ENCODE measurements at regions not wholly inside any gene's neighbourhood (a gene's known extent, or its start where the extent isn't known, plus 50 kb on each side); places are given as distances from the start of the nearest gene placed in this dataset.

DNA sequence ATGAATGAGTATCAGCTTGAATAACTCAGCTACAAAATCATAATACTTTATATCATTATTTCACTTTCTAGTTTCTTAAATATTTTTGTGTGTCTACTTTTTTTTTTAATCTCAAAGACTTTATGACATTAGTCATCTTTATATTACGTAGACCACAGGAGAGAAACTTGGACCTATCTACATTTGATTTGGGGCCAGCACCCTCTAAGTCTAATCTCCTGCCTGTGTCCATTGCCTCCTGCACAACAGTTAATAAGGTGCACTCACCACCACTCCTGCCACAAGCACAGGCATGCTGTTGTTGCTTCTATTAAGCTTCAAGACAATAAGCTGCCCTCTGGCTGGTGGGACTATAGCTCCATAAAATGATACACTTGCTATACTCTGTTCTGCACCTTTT, 70.4 kb downstream of the DIRAS3 start:
- peak overlapping the region; percentile 69 for H3K4me2 ChIP-seq (ENCODE audit: unreplicated experiment)
- peaks cover 27% of the 10 kb centered on the region for H3F3A ChIP-seq (ENCODE audit: insufficient read depth)
- no peaks in the 10 kb centered on the region for H4K20me1 ChIP-seq (ENCODE audit: insufficient read depth)
- no peaks in the 10 kb centered on the region for H3K9me2 ChIP-seq (ENCODE audit: insufficient read depth)
- in situ Hi-C loops (cut with MboI): no loop called here
- no peaks in the 10 kb centered on the region for H3K9me3 ChIP-seq (ENCODE audit: low read depth)
- peak overlapping the region; percentile 54; the same call in 1 of the 2 replicates for H3K27ac ChIP-seq
- no peak overlapping the region for H2AFZ ChIP-seq
- DNase-seq: peak; percentile 33
- H3K9ac ChIP-seq: no peak overlapping the region
- no peaks in the 10 kb centered on the region for H3K36me3 ChIP-seq (ENCODE audit: low read depth)
- WGBS, 2 experiments (ENCODE audit: low coverage in 1 of 2, low lambda C conversion rate in 2 of 2, missing lambda C conversion rate in 2 of 2): 25 to 46% methylated on average over 1 of the region's 1 CpG
- no peaks in the 10 kb centered on the region for H3K79me2 ChIP-seq (ENCODE audit: insufficient read depth)
- H3K27me3 ChIP-seq (replicated peaks; ENCODE audit: insufficient read depth): no peaks in the 10 kb centered on the region
- no peak for TF ChIP-seq EZH2phosphoT487 (IDR thresholded peaks at IDR 0.05; ENCODE audit: insufficient read depth, low read depth)
- no peak for TF ChIP-seq EZH2 (IDR thresholded peaks at IDR 0.05; ENCODE audit: insufficient read depth, poor library complexity, severe bottlenecking)
- peaks cover 22% of the 10 kb centered on the region for H3K4me1 ChIP-seq (ENCODE audit: insufficient read depth)
- no peak overlapping the region for H3K4me3 ChIP-seq

DNA sequence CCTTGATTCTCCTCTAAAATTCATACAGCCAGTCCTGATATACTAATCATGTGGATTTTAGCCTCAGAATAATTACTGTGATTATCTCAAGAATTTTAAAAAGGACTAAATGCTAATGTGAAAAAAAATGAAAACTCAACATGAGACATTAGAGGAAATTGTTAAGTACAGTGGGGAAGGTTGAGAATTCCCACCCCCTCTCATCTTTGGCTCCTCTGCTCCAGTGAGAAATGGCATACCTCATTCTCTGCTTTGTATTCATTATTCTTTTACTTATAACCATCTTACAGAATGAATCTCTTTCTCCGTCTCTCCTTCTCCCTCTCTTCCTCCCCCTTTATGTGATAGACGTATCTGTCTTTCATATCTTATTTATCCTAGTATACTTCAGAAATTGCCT, 70.9 kb downstream of the DIRAS3 start:
- Histone ChIP-seq H3K27ac (peak overlapping the region; percentile 54), H3K36me3 (ENCODE audit: low read depth) (no peaks in the 10 kb centered on the region), H2AFZ (no peak overlapping the region), H3K9me2 (ENCODE audit: insufficient read depth) (no peaks in the 10 kb centered on the region), H3K9ac (no peak overlapping the region), H3K9me3 (ENCODE audit: low read depth) (no peaks in the 10 kb centered on the region), H3K4me2 (ENCODE audit: unreplicated experiment) (peak overlapping the region; percentile 69), H3K79me2 (ENCODE audit: insufficient read depth) (no peaks in the 10 kb centered on the region), H3K4me1 (ENCODE audit: insufficient read depth) (peaks cover 22% of the 10 kb centered on the region), H4K20me1 (ENCODE audit: insufficient read depth) (no peaks in the 10 kb centered on the region), H3K4me3 (peak overlapping the region; percentile 38), H3F3A (ENCODE audit: insufficient read depth) (peaks cover 27% of the 10 kb centered on the region), H3K27me3 (replicated peaks; ENCODE audit: insufficient read depth) (no peaks in the 10 kb centered on the region)
- in situ Hi-C loops (cut with MboI): no loop called here
- no peak for DNase-seq
- no peak for TF ChIP-seq EZH2 (IDR thresholded peaks at IDR 0.05; ENCODE audit: insufficient read depth, poor library complexity, severe bottlenecking)
- no peak for TF ChIP-seq EZH2phosphoT487 (IDR thresholded peaks at IDR 0.05; ENCODE audit: insufficient read depth, low read depth)
- 83 to 88% methylated on average over 2 of the region's 2 CpGs for WGBS, 2 experiments (ENCODE audit: low coverage in 1 of 2, low lambda C conversion rate in 2 of 2, missing lambda C conversion rate in 2 of 2)

DNA sequence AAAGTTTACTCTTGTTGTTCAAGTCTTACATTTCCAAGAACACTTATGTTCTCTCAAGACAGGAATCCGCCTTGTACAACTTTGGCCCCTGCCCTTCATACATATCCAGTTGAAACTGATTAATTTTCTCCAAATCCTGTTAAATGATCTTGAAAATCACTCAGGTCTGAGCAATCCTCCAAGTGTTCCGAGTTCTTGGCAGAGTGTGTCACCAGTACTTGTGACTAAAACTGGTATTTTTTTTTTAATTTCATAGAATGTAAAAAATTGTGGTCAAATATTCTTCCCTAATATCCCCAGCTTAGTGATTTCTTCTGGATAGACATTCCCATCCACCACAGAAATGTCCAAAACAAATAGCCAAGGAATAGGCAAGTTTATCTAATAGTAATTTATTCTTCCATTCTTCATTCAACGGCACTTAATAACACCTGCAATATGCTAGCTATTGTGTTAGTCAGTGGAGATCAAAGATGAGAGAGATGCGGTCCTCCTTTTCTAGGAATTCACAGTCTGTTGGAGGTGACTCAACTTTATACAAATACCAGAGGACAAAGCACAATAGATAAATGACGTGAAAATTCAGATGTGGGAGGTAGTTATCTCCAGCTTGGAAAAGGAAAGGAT, 71.4 kb downstream of the DIRAS3 start:
- H4K20me1 ChIP-seq (ENCODE audit: insufficient read depth): no peaks in the 10 kb centered on the region
- peak overlapping the region; percentile 38 for H3K4me3 ChIP-seq

DNA sequence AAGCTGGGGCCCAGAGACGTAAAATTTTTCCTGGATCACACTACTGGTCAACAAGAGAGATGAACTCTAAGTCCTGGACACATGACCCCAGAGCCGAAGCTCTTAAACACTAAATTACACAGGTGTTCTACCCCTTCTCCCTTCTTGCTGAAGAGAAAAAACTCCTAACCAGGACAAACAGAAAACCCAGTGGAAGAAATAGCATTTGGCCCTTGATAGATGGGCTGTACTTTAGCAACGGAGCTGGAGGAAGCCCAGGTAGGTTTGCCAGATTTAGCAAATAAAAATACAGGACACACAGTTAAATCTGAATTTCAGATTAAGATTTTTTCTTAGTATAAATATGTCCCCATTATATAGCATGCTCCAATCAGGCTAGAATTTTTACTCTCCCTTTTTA, 72.7 kb downstream of the DIRAS3 start:
- no peak overlapping the region for H2AFZ ChIP-seq
- no peak overlapping the region for H3K27ac ChIP-seq
- no peaks in the 10 kb centered on the region for H4K20me1 ChIP-seq (ENCODE audit: insufficient read depth)
- H3K79me2 ChIP-seq (ENCODE audit: insufficient read depth): no peaks in the 10 kb centered on the region
- WGBS, 2 experiments (ENCODE audit: low coverage in 1 of 2, low lambda C conversion rate in 2 of 2, missing lambda C conversion rate in 2 of 2): 75 to 80% methylated on average over 3 of the region's 3 CpGs
- TF ChIP-seq EZH2phosphoT487 (IDR thresholded peaks at IDR 0.05; ENCODE audit: insufficient read depth, low read depth) (no peak), EZH2 (IDR thresholded peaks at IDR 0.05; ENCODE audit: insufficient read depth, poor library complexity, severe bottlenecking) (no peak)
- no peaks in the 10 kb centered on the region for H3K36me3 ChIP-seq (ENCODE audit: low read depth)
- DNase-seq: no peak
- H3K4me2 ChIP-seq (ENCODE audit: unreplicated experiment): no peak overlapping the region
- peaks cover 31% of the 10 kb centered on the region for H3F3A ChIP-seq (ENCODE audit: insufficient read depth)
- no peaks in the 10 kb centered on the region for H3K9me3 ChIP-seq (ENCODE audit: low read depth)
- peaks cover 27% of the 10 kb centered on the region for H3K4me1 ChIP-seq (ENCODE audit: insufficient read depth)
- no peaks in the 10 kb centered on the region for H3K27me3 ChIP-seq (replicated peaks; ENCODE audit: insufficient read depth)
- H3K4me3 ChIP-seq: no peak overlapping the region
- H3K9ac ChIP-seq: no peak overlapping the region
- in situ Hi-C loops (cut with MboI): no loop called here
- no peaks in the 10 kb centered on the region for H3K9me2 ChIP-seq (ENCODE audit: insufficient read depth)

More for the DNA sequence above, 71.4 kb downstream of the DIRAS3 start:
- TF ChIP-seq EZH2 (IDR thresholded peaks at IDR 0.05; ENCODE audit: insufficient read depth, poor library complexity, severe bottlenecking) (no peak), EZH2phosphoT487 (IDR thresholded peaks at IDR 0.05; ENCODE audit: insufficient read depth, low read depth) (no peak)
- H3K9me3 ChIP-seq (ENCODE audit: low read depth): no peaks in the 10 kb centered on the region
- no peaks in the 10 kb centered on the region for H3K9me2 ChIP-seq (ENCODE audit: insufficient read depth)
- DNase-seq: peak; percentile 86
- peaks cover 22% of the 10 kb centered on the region for H3K4me1 ChIP-seq (ENCODE audit: insufficient read depth)
- H3K4me2 ChIP-seq (ENCODE audit: unreplicated experiment): peak overlapping the region; percentile 69
- H3K27me3 ChIP-seq (replicated peaks; ENCODE audit: insufficient read depth): no peaks in the 10 kb centered on the region
- WGBS, 2 experiments (ENCODE audit: low coverage in 1 of 2, low lambda C conversion rate in 2 of 2, missing lambda C conversion rate in 2 of 2): 7 to 12% methylated on average over 5 of the region's 5 CpGs
- peak overlapping the region; percentile 54 for H3K27ac ChIP-seq
- no peak overlapping the region for H3K9ac ChIP-seq
- H3F3A ChIP-seq (ENCODE audit: insufficient read depth): peaks cover 27% of the 10 kb centered on the region
- in situ Hi-C loops (cut with MboI): no loop called here
- H3K79me2 ChIP-seq (ENCODE audit: insufficient read depth): no peaks in the 10 kb centered on the region
- 0 out of 2 replicates have a peak overlapping the region, but pooled peaks have one; percentile 6 for H2AFZ ChIP-seq
- H3K36me3 ChIP-seq (ENCODE audit: low read depth): no peaks in the 10 kb centered on the region
